Testis (tissue), 2 donors: ENCODE measurements at regions not wholly inside any gene's neighbourhood (a gene's known extent, or its start where the extent isn't known, plus 50 kb on each side); places are given as distances from the start of the nearest gene placed in this dataset.

Experiments used
- DNase-seq: peaks from one replicate; pipeline ENCODE4 v3.0.0-alpha.2; 2019
- H3K27ac ChIP-seq, 2 donors: fragments of 200-600 bp; sonication (generic); one replicate each; pipeline ENCODE4 v1.5.1; 2019
- H3K27me3 ChIP-seq: fragments of 200-600 bp; sonication (generic); one replicate; pipeline ENCODE4 v1.5.1; 2019
- H3K36me3 ChIP-seq: fragments of 200-600 bp; sonication (generic); one replicate; pipeline ENCODE4 v1.5.1; 2017; ENCODE audit warnings: low read depth; ENCODE audit errors: missing control alignments
- H3K4me1 ChIP-seq: fragments of 200-600 bp; sonication (generic); one replicate; pipeline ENCODE4 v1.5.1; 2019
- H3K4me3 ChIP-seq, 2 donors: fragments of 200-600 bp; sonication (generic); one replicate each; pipeline ENCODE4 v1.5.1; 2017 to 2019
- H3K9me3 ChIP-seq: fragments of 200-600 bp; sonication (generic); one replicate; pipeline ENCODE4 v1.5.1; 2017
- POLR2A ChIP-seq: fragments of 450-650 bp; IDR thresholded peaks from one replicate; pipeline ENCODE4 v1.6.1; 2017; ENCODE audit warnings: antibody characterized with exemption, mild to moderate bottlenecking, moderate library complexity
- WGBS, 2 donors: methylation state at CpG; one replicate each; pipeline ENCODE4 v1.1.5; 2018; 5-methylcytosine and 5-hydroxymethylcytosine counted together
- intact Hi-C: fragments of 100-400 bp; cut with DNase I; formaldehyde crosslinking; loops from one replicate; pipeline ENCODE4 v1.15.1; 2023; ENCODE audit warnings: low total_unique reads
- TF ChIP-seq, protein P1 (sequence below), 3 experiments: fragments of 450-650 bp in 2 of 3; fragments of 200-600 bp in 1 of 3; sonication (generic) in 1 of 3; IDR thresholded peaks; one replicate each; pipeline ENCODE4 v1.5.1; 2016 to 2019; ENCODE audit warnings: antibody characterized with exemption in 3 of 3, mild to moderate bottlenecking in 2 of 3, moderate library complexity in 1 of 3

DNA sequence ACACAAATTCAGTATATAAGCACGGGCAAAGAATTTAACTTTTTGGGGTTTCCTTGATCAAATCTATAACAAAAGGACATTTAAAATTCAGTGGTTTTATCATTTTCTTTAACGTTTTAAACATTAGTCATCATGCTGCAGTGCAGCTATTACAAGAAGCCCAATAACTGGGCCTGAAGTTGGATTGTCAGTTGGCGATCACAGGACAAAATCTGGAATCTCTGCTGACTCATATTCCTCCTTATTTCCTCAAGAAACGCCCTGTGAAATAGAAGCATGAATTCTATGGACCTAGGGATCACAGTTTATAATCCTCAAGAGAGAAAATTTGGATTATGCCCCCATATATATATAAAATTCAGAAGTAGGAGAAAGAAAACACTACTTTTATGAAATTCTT, 971.6 kb upstream of the MIR17HG start:
- intact Hi-C loops, result no loop called here
- H3K9me3 ChIP-seq, result no peaks in the 10 kb centered on the region
- DNase-seq, result no peak
- H3K27ac ChIP-seq, result no peak overlapping the region
- 78 to 85% methylated on average over 4 of the region's 4 CpGs for WGBS, 2 donors
- no peaks in the 10 kb centered on the region for H3K36me3 ChIP-seq
- H3K27me3 ChIP-seq, result no peaks in the 10 kb centered on the region
- no peaks in the 10 kb centered on the region for H3K4me1 ChIP-seq
- H3K4me3 ChIP-seq, result no peak overlapping the region
- TF ChIP-seq, protein P1, sequence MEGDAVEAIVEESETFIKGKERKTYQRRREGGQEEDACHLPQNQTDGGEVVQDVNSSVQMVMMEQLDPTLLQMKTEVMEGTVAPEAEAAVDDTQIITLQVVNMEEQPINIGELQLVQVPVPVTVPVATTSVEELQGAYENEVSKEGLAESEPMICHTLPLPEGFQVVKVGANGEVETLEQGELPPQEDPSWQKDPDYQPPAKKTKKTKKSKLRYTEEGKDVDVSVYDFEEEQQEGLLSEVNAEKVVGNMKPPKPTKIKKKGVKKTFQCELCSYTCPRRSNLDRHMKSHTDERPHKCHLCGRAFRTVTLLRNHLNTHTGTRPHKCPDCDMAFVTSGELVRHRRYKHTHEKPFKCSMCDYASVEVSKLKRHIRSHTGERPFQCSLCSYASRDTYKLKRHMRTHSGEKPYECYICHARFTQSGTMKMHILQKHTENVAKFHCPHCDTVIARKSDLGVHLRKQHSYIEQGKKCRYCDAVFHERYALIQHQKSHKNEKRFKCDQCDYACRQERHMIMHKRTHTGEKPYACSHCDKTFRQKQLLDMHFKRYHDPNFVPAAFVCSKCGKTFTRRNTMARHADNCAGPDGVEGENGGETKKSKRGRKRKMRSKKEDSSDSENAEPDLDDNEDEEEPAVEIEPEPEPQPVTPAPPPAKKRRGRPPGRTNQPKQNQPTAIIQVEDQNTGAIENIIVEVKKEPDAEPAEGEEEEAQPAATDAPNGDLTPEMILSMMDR (IDR thresholded peaks at IDR 0.05), result no peak
- TF ChIP-seq POLR2A, result no peak

DNA sequence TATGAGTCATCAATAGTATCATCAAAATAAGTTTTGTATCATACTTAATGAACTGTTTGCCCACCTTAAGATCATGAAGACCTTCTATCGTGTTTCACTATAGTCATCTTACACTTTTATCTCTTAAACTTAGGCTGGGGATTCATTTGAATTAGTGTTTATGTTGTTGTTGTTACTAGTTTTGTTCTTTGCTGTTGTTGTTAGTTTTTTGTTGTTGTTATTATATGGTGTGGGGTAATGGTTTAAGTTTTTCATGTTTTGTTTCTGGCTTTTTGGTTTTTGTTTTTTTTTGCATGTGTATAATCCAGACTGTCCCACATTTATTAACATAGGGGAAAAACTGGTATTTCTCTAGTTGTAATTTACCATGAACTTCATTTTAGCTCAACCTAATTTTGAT, 965.1 kb upstream of the MIR17HG start:
- H3K27ac ChIP-seq, result no peak overlapping the region
- DNase-seq, result no peak
- intact Hi-C loops, result no loop called here
- no peak for TF ChIP-seq POLR2A
- TF ChIP-seq, protein P1 (IDR thresholded peaks at IDR 0.05), result no peak
- no peaks in the 10 kb centered on the region for H3K9me3 ChIP-seq
- no peaks in the 10 kb centered on the region for H3K27me3 ChIP-seq
- H3K4me3 ChIP-seq, result no peak overlapping the region
- no peaks in the 10 kb centered on the region for H3K4me1 ChIP-seq
- H3K36me3 ChIP-seq, result no peaks in the 10 kb centered on the region
- WGBS, 2 donors, result 94 to 97% methylated on average over 1 of the region's 1 CpG

DNA sequence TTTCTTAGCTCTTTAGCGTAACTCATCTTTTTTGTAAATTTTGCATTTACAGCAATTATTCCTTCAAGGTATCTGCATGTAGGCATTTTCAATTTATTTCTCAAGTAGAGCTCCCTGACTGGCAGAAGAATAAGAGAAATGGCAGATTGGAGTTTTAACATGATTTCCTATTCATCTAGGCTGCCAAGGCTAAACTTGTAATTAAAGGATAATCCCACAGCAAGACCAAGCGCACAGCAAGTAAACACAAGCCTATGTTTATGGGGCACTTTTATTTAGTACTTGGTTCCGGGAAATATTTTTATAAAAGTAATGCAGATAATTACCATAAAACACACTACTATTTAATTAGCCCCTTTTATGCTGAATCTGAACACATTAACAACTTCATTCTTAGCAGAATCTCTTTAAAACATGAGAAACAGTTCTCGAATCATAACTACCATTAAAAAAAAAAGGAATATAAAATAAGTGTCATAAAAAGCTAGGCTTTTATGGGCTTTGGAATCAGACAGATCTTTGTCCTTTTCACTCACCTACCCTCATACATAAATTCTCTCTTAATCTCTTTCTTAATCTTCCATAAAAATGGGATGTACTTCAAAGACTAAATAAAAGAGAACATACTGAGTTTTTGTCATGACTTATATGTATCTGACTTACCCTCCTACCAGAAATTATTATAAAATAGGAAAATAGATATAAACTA, 961.6 kb upstream of the MIR17HG start:
- Histone ChIP-seq H3K27ac (no peak overlapping the region), H3K27me3 (no peaks in the 10 kb centered on the region), H3K36me3 (no peaks in the 10 kb centered on the region), H3K4me1 (no peaks in the 10 kb centered on the region), H3K9me3 (no peaks in the 10 kb centered on the region), H3K4me3 (no peak overlapping the region)
- no peak for DNase-seq
- intact Hi-C loops, result no loop called here
- TF ChIP-seq POLR2A, result no peak
- TF ChIP-seq, protein P1 (IDR thresholded peaks at IDR 0.05), result no peak
- 93% methylated on average over 4 of the region's 4 CpGs for WGBS, 2 donors

DNA sequence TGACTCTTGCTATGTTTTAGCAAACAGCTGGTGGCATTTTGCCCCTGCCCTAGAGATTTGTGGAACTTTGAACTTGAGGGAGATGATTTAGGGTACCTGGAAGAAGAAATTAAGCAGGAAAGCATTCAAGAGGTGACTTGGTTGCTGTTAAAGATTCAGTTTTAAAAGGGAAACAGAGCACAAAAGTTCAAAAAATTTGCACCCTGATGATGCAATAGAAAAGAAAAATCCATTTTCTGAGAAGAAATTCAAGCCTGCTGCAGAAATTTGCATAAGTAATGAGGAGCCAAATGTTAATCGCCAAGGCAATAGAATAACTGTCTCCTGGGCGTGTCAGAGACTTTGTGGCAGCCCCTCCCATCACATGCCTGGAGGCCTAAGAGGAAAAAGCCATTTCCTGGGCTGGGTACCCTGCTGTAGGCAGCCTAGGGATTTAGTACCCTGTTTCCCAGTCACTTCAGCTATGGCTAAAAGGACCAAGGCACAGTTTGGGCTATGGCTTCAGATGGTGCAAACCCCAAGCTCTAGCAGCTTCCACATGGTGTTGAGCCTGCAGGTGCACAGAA, 958.5 kb upstream of the MIR17HG start:
- DNase-seq, result no peak
- Histone ChIP-seq H3K27me3 (no peaks in the 10 kb centered on the region), H3K4me1 (no peaks in the 10 kb centered on the region), H3K36me3 (no peaks in the 10 kb centered on the region), H3K4me3 (no peak overlapping the region), H3K9me3 (no peaks in the 10 kb centered on the region), H3K27ac (no peak overlapping the region)
- no peak for TF ChIP-seq POLR2A
- TF ChIP-seq, protein P1 (IDR thresholded peaks at IDR 0.05), result no peak
- WGBS, 2 donors, result 76 to 86% methylated on average over 2 of the region's 2 CpGs
- intact Hi-C loops, result no loop called here

DNA sequence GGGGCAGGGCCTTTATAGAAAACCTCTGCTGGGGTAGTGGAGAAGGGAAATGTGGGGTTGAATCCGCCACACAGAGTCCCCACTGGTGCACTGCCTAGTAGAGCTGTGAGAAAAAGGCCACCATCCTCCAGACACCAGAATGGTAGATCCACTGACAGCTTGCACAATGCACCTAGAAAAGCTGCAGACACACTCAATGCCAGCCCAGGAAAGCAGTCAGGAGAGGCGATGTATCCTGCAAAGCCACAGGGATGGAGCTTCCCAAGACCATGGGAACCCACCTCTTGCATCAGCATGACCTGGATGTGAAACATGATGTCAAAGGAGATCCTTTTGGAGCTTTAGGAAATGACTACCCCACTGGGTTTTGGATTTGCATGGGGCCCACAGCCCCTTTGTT, 958.0 kb upstream of the MIR17HG start:
- intact Hi-C loops, result no loop called here
- Histone ChIP-seq H3K36me3 (no peaks in the 10 kb centered on the region), H3K4me3 (no peak overlapping the region), H3K27me3 (no peaks in the 10 kb centered on the region), H3K9me3 (no peaks in the 10 kb centered on the region), H3K27ac (no peak overlapping the region), H3K4me1 (no peaks in the 10 kb centered on the region)
- TF ChIP-seq, protein P1 (IDR thresholded peaks at IDR 0.05), result no peak
- TF ChIP-seq POLR2A, result no peak
- WGBS, 2 donors, result 95 to 100% methylated on average over 1 to 2 of the region's 2 CpGs
- DNase-seq, result no peak
